ENCODE measurements at regions not wholly inside any gene's neighbourhood (a gene's known extent, or its start where the extent isn't known, plus 50 kb on each side); places are given as distances from the start of the nearest gene placed in this dataset.
"Not testable (repeated sequence)": the region's sequence is repeated elsewhere in the genome, so short reads cannot be mapped to it uniquely, and the experiment has no call there.

DNA sequence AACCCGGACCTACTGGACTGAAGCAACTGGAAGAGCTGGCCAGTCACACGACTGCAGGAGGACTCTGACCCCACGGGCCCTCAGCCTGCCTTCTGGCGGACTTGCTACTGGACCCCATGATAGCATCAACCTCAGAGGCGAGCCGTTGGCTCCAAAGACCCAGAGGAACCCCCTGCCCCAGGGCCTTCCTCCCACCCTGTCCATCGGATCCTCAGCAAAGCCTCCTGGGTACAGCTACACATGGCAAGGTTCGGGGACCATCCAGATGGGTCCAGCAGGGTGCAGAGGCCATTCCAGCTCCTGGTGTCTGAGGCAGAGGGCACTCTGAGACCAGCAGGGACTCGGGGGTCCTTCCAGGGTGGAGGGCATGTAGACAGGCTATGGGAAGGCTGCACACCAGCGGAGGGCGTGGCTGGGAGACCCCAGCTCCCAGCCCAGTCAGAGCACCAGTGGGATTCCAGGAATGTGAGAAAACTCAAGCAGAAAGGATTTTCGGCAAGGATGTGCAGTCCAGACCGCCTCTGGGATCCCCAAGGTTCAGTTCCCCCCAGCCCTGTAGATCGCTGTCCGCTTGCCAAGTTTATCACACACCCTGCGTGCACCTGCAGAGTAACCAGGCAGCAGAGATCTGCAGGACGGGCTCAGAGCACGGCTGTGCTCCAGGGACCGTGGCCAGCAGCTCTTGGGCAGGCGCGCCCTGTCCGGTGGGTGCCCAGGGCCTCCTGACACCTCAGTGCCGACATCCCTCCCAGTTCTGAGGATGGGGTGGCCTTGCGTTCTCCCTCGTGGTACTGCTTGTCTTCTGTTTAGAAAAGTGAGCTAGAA lies 89.8 kb upstream of the PPP2R2D start:
- intact Hi-C loops (cut with micrococcal nuclease) = no loop called here

GRCh38 chr10:131811630-131812403 lies 89.0 kb upstream of the PPP2R2D start:
- intact Hi-C loops (cut with micrococcal nuclease) = no loop called here

DNA sequence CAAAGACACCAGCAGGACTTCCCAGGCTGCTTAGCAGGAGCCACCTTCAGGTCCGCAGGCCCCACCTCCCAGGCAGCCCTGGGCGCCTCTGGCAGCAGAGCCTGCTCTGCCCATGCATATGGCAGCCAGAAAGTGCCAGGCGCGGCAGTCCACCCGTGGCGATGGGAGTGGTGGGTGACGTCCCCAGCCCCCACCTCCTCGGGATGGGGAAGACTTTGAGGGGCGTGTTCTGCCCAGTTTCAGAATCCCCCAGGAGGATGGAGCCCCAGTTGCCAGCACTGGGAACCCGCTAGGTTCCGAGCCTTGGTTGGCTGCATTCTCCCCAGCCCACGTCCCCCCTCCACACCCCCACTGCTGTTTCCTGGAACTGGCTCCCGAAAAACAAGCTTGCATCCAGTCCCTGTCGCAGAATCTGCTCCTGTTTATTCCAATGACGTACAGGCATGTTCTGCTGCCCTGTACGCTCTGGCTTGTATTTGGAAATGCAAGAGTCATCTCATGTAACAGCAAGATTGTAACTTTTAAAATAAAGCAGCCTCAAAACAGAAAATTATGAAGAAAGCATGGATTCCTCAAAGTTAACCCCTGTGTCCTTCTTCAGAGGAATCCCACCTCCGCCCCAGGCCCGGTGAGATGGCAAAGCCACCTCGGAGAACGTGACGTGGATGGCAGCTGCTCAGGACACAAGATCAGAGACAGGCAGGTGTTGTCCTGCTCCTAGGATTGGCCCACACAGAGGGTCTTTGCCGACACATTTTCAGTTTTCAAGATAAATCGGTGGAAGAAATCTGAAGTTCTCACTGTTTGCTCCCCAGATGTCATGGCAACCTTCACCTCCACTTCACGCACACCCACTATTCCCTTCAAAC lies 87.8 kb upstream of the PPP2R2D start:
- intact Hi-C loops (cut with micrococcal nuclease) = no loop called here

DNA sequence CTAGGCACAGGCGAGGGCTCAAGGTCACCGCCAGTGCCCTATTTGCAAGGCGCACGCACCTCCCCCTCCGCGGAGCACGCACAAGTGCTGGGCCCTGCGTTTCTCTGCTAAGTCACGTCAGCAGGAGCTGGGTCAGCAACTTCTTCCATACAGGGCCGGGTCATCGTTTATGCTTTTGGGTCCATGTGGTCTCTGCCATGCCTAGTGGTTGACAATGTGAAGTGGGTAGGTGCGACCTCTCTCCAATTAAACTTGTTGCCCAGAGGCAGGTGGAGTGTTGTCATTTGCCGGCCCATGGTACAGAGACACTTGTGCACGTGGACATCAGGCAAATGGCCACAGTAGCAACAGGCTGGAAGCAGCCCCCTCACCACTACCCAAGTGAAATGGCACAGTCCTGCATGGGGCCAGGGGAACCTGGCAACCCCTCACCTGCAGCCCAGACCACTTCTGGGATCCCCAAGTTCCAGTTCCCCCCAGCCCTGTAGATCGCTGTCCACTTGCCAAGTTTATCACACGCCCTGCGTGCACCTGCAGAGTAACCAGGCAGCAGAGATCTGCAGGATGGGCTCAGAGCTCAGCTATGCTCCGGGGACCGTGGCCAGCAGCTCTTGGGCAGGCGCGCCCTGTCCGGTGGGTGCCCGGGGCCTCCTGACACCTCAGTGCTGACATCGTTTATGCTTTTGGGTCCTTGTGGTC lies 86.1 kb upstream of the PPP2R2D start:
- intact Hi-C loops (cut with micrococcal nuclease) = no loop called here

DNA sequence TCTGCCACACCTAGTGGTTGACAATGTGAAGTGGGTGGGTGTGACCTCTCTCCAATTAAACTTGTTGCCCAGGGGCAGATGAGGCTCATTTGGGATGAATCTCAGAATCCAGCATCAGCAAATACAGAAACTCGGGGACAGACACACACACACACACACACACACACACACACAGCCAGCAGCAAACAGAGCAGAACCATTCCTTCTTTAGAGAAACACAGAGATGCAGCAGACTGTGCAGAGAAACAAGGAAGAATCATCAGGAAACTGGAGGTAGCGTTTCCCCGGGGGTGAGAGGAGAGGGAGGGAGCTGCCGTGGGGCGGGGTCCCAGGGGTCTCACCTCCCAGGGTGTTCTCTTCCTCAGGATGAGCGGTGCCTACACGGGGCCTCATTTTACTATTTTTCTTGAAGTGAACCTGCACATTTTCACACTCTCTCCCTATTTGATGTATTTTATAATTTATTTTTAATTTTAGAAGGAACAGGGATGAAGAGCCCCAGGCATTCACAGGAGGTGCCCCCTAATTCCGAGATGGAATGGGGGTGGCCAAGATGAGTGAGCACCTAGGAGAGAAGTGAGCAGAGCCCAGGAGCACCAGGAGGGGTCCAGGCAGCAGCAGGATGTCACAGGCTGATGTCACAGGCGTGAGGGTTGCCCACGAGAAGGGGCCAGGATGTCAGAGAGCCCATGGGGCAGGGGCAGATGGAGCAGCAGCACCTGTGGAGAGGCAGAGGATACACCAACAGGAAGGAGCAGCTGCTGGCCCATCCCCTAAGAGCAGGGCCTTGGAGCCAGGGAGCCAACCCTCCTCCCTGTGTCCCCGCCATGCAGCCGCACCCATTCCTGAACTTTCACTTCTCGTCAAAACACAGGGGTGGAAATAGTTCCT lies 85.3 kb upstream of the PPP2R2D start:
- intact Hi-C loops (cut with micrococcal nuclease) = no loop called here

DNA sequence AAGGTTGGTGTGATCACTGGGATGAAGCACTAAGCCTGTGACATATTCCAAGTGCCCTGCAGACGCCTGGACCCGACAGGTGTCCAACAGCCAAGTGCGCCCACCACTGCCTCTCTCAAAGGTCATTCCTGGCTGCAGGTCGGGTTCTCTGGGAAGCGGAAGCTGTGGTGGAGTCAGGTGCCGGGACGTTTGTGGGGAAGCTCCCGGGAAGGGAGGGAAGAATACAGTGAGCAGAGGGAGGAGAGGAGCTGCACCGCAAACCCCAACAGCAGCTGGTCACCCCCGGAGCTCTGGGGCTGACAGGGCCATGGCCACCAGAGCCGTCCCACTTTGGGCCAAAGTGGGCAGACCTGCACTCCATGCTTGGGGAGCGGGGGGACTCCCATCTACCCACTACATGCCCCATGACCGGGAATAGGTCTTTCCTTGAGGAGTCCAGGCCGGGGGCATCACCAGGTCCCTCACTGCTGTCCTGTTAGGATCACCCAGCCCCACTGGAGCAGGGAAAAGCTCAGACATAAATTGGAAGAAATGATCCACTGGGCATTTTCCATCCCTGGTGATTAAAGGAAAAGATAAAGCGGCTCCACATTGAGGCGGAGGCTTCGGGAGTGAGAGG lies 84.5 kb upstream of the PPP2R2D start:
- intact Hi-C loops (cut with micrococcal nuclease) = no loop called here

GRCh38 chr10:131816941-131817700 lies 83.7 kb upstream of the PPP2R2D start:
- intact Hi-C loops (cut with micrococcal nuclease) = no loop called here

GRCh38 chr10:131817866-131818509 lies 82.8 kb upstream of the PPP2R2D start:
- intact Hi-C loops (cut with micrococcal nuclease) = no loop called here

- intact Hi-C loops (cut with micrococcal nuclease) = no loop called here
Observed at GRCh38 chr10:131818510-131819234, 82.1 kb upstream of the PPP2R2D start.

GRCh38 chr10:131819241-131820072 lies 81.4 kb upstream of the PPP2R2D start:
- intact Hi-C loops (cut with micrococcal nuclease) = no loop called here

DNA sequence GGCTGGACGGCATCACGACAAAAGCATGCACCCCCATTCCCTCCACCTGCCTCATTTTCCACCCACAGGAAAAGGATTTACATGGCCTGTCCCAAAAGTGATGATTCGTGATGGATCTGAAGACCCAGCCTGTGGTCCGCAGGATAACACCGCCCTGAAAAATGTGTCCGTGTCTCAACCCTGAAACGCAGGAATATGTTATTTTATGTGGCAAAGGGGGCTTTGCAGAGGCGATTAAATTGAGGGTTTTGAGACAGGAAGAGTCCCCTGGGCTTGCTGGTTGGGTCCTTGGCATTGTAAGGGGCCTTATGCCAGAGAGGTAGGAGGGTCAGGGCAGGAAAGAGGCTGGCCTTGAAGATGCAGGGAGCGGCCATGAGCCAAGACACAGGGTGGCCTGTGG lies 80.2 kb upstream of the PPP2R2D start:
- intact Hi-C loops (cut with micrococcal nuclease) = no loop called here

GRCh38 chr10:131821378-131822012 lies 79.3 kb upstream of the PPP2R2D start:
- intact Hi-C loops (cut with micrococcal nuclease) = no loop called here

GRCh38 chr10:131822013-131822691 lies 78.7 kb upstream of the PPP2R2D start:
- intact Hi-C loops (cut with micrococcal nuclease) = no loop called here

DNA sequence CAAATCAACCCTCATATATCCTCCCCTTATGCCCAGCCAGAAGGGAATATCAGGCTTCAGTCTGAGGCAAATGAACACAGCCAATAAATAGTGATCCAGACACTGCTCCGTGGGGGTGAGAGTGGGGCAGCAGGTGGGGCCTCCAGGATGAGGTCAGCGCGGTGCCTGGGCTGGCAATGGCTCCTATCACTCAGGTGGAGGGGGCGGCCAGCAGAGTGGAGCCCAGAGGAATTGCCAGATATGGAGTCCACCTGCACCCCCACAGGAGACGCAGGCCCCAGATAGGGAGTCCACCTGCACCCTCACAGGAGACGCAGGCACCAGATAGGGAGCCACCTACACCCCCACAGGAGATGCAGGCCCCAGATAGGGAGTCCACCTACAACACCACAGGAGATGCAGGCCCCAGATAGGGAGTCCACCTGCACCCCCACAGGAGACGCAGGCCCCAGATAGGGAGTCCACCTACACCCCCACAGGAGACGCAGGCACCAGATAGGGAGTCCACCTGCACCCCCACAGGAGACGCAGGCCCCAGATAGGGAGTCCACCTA lies 78.0 kb upstream of the PPP2R2D start:
- intact Hi-C loops (cut with micrococcal nuclease) = no loop called here

DNA sequence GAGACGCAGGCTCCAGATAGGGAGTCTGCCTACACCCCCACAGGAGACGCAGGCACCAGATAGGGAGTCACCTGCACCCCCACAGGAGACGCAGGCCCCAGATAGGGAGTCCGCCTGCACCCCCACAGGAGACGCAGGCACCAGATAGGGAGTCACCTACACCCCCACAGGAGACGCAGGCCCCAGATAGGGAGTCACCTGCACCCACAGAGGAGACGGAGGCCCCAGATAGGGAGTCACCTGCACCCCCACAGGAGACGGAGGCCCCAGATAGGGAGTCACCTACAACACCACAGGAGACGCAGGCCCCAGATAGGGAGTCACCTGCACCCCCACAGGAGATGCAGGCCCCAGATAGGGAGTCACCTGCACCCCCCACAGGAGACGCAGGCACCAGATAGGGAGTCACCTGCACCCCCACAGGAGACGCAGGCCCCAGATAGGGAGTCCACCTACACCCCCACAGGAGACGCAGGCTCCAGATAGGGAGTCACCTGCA lies 77.2 kb upstream of the PPP2R2D start:
- intact Hi-C loops (cut with micrococcal nuclease) = not testable (repeated sequence)
